ENCODE measurements at regions not wholly inside any gene's neighbourhood (a gene's known extent, or its start where the extent isn't known, plus 50 kb on each side); places are given as distances from the start of the nearest gene placed in this dataset.
"Not testable (repeated sequence)": the region's sequence is repeated elsewhere in the genome, so short reads cannot be mapped to it uniquely, and the experiment has no call there.

- no peak for DNase-seq (ENCODE audit: low read depth, low spot score)
These were observed 612.2 kb downstream of the IQCM start for GRCh38 chr4:149203256-149204001.

GRCh38 chr4:149202117-149202516, 613.5 kb downstream of the IQCM start:
- no peak for DNase-seq (ENCODE audit: low read depth, low spot score)

DNA sequence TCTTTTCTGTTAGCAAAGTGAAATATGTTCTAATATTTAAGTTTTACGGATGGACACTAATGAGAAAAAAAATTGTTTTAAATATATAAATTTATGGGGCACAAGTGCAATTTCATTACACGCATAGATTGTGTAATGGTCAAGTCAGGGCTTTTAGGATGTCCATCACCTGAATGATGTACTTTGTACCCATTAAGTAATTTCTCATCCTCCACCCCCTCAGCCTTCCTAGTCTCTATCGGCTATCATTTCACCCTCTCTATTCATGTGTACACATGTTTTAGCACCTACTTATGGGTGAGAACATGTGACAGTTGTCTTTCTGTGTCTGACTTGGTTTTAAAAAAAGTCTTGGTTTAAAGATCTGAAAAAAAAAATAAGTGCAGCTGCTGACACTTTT, 616.0 kb downstream of the IQCM start:
- DNase-seq (ENCODE audit: low read depth, low spot score) = no peak

GRCh38 chr4:149194061-149194460, 621.6 kb downstream of the IQCM start:
- DNase-seq (ENCODE audit: low read depth, low spot score) = no peak

DNA sequence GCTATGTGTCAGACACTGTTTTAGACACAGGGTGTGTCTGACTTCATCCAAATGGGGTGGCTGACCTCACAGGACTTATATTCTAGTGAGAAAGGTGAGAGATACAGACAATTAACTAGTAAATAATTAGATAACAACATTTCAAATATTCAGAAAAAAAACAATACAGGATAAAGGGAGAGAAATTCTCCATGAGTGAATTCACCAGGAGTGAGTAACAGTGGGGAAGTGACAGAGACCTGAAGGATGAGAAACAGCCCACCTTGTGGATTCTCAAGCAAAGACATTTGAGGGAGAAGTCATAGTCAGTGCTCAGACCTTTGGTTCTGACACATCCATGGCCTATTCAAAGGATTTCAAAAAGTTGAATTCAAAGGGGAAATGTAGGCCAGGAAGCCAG, 627.9 kb downstream of the IQCM start:
- DNase-seq (ENCODE audit: low read depth, low spot score) = no peak

GRCh38 chr4:149183638-149184037, 632.0 kb downstream of the IQCM start:
- no peak for DNase-seq (ENCODE audit: low read depth, low spot score)

DNA sequence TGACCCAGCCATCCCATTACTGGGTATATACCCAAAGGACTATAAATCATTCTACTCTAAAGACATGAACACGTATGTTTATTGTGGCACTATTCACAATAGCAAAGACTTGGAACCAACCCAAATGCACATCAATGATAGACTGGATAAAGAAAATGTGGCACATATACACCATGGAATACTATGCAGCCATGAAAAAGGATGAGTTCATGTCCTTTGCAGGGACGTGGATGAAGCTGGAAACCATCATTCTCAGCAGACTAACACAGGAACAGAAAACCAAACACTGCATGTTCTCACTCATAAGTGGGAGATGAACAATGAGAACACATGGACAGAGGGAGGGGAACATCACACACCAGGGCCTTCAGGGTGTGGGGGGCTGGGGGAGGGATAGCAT, 634.2 kb downstream of the IQCM start:
- not testable (repeated sequence) for DNase-seq (ENCODE audit: low read depth, low spot score)

DNA sequence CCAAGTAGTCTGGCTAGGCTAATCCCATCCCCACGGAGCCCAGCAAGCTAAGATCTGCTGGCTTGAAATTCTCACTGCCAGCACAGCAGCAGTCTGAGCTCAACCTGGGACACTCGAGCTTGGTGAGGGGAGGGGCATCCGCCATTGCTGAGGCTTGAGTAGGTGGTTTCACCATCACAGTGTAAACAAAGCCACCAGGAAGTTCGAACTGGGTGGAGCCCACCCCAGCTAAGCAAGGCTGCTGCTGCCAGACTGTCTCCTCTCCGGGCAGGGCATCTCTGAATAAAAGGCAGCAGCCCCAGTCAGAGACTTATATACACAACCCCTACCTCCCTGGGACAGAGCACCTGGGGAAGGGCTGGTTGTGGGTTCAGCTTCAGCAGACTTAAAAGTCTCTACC, 639.6 kb downstream of the IQCM start:
- no peak for DNase-seq (ENCODE audit: low read depth, low spot score)

DNA sequence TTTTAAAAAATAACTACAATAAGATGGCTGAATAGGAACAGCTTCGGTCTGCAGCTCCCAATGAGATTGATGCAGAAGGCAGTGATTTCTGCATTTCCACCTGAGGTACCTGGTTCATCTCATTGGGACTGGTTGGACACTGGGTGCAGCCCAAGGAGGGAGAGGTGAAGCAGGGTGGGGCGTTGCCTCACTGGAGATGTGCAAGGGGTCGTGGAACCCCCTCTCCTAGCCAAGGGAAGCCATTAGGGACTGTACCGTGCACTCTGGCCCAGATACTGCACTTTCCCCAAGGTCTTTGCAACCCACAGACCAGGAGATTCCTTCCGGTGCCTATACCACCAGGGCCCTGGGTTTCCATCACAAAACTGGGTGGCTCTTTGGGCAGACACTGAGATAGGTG, 640.1 kb downstream of the IQCM start:
- no peak for DNase-seq (ENCODE audit: low read depth, low spot score)

DNA sequence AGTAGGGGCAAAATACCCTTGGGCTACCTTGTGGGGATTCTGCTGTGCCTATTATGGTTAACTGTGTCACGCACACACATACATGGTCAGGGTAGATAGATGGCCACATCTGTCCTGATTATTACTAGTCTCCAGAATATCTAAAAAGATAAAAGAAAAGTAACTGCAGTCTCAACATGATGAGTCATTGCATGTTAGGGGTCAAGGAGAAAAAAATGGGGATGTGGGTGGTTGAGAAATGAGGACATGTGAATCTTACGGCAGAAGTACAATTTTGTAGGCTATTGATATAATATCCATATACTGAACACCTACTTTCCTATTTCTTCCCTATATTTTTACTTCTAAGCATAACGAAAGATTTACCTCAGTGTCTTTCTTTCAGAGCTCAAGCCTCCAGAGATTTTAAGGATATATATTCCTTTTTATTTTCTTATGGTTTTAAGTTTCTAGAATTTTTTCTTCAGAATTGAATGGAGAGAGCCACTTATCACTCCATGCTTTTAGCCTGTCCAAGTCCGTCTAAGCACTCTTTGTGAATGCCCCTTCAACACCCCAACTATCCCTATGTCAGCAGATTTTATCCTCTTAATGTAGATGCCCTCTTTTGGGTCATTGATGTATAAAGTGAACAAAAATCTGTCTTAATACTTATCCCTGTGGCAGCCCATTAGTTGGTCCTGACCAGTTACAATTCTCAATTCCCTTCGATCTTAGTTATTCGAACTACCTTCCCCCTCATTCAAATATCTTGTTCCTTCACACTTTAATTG, 642.2 kb downstream of the IQCM start:
- DNase-seq (ENCODE audit: low read depth, low spot score) = no peak

DNA sequence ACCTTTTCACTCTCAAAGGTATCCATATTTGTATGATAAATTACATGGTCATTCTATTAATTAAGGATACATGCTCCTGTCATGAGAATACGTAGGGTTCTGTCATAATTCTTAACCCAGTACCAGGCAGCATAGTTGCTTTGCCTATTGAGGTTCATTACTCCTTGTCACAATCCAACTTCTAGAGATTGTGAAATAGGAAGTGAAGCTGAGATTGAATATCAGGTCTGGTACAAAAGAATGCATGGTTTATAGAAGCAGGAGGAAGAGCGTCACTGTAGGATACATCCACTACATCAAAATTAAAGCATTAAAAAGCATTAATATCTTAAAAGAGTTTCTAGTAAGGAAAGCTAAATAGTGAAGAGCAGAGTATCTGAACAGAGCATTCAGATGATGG, 647.0 kb downstream of the IQCM start:
- no peak for DNase-seq (ENCODE audit: low read depth, low spot score)

- no peak for DNase-seq (ENCODE audit: low read depth, low spot score)
These were observed 648.8 kb downstream of the IQCM start for GRCh38 chr4:149166876-149167275.

GRCh38 chr4:149166365-149166764, 649.3 kb downstream of the IQCM start:
- no peak for DNase-seq (ENCODE audit: low read depth, low spot score)

DNA sequence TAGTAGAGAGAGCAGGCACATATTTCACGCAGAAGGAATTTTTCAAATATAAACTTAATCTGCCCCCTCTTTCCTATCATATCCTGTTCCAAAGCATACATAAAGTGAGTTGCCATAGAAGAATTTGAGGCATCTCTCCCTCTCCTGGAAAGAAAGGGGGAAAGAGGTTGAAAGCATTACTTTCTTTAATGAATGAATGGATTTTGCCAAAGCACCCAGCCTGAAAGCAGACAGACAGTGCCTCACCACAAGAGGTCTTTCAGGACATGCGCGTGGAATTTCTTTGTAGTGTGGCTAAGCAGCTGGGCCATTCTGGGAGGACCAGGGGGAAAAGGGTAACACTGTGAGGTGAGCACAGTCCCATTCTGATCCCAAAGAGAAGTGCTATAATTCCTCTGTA, 651.4 kb downstream of the IQCM start:
- no peak for DNase-seq (ENCODE audit: low read depth, low spot score)

DNA sequence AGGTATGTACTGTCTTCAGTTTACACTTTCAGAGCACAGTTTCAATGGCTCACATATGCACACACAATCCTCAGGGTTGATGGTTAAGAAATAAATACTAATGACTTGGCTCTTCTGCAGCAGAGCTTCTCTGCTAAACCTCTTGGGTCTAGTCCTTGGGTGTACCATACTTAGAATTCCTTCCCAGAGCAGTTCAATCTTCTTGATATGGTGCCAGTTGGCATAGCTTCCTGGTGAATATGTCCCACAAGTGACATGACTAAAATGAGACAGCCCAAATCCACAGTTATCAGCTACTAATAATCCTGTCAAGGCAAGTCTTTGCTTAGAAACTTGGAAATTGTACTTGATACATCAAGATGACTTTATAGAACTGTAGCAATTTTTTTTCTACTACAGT, 654.4 kb downstream of the IQCM start:
- no peak for DNase-seq (ENCODE audit: low read depth, low spot score)

GRCh38 chr4:149160370-149160769, 655.3 kb downstream of the IQCM start:
- no peak for DNase-seq (ENCODE audit: low read depth, low spot score)

GRCh38 chr4:149158817-149159216, 656.8 kb downstream of the IQCM start:
- no peak for DNase-seq (ENCODE audit: low read depth, low spot score)

- DNase-seq (ENCODE audit: low read depth, low spot score) = no peak
These were observed 669.8 kb downstream of the IQCM start for GRCh38 chr4:149145803-149146202.

DNA sequence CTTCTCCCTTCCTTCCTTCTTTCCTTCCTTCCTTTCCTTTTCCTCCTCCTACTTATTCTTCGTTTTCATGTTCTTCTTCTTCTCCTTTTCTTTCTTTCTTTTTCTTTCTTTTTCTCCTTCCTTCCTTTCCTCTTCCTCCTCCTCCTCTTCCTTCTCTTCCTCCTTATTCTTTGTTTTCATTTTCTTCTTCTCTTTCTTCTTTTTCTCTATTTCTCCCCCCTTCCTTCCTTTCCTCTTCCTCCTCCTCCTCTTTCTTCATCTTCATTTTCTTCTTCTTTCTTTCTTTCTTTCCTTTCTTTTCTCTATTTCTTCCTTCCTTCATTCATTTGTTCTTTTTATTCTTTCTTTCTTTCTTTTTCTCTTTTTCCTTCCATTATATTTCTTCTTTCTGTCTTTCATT, 671.6 kb downstream of the IQCM start:
- no peak for DNase-seq (ENCODE audit: low read depth, low spot score)

DNA sequence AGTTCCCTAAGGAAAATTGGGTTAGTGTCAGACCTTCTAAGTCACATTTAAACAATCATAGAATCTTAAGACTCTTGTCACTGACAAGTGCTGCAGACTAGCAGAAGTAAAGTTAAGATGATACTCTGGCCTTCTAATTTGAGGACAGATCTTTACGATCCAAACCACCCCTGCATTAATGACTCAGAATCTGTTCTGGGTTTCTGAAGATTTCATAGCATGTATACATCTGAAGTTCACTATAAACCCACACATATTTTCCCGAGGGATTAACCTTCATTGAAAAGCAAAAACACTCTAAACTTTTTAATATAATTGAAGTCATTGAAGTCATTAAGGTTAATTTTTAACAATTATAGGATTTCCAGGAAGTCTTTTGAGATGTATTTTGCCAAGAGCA, 674.3 kb downstream of the IQCM start:
- DNase-seq (ENCODE audit: low read depth, low spot score) = no peak

GRCh38 chr4:149140841-149141240, 674.8 kb downstream of the IQCM start:
- DNase-seq (ENCODE audit: low read depth, low spot score) = no peak

DNA sequence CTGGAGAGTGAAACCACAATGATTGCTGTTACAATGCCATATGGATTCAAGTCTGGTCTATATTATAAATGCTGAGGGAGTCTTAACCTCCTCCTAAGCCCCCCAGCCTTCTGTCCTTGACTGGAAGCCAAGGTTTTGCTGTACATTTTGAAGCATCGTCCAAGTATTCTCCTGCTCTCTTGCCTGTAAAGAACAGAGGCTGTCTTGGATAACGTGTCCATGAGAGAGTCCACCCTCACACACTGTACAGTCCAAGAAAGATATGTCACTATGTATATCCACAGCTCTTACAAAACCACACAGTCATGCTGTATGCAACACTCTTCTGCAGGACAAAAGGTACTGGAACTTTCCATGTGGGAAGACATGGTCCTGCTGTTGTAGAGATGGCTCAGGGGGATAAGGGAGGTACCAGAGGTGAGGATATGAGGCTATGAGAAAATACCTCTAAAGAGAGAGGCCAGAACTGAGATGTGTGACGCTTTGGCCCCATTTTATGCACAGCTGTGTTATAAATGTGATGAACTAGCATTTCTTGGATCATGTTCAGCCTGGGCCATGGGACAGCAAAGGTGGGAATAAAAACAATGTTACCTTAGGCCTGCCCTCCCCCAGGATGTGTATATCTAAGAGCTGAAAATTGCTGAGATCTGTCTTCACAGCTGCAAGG, 678.6 kb downstream of the IQCM start:
- no peak for DNase-seq (ENCODE audit: low read depth, low spot score)

DNA sequence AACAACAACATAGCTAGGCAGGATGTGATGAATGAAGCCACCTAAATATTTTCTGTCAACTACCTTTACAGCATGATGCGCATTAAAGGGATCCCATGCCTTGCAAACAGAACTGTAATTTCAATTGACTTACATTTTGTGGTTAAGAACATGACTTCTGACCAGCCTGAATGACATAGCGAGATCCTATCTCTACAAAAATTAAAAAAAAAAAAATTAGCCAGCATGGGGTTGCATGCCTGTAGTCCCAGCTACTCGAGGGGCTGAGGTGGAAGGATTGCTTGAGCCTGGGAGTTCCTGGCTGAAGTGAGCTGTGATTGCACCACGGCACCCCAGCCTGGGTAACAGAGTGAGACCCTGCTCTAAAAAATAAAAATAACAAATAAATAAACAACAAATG, 680.6 kb downstream of the IQCM start:
- DNase-seq (ENCODE audit: low read depth, low spot score) = no peak

All from smooth muscle cell of the brain vasculature (primary cell).